OCI-LY3 (cell line): ENCODE measurements at regions not wholly inside any gene's neighbourhood (a gene's known extent, or its start where the extent isn't known, plus 50 kb on each side); places are given as distances from the start of the nearest gene placed in this dataset.

ENCODE experiments used
- CTCF ChIP-seq: fragments of 200-600, 300-600 bp; sonication (generic); IDR thresholded peaks from 2 replicates; pipeline ENCODE4 v1.5.1; 2014; ENCODE audit warnings: antibody characterized with exemption, low read length, low read depth
- EZH2phosphoT487 ChIP-seq: fragments of 200-600 bp; shearing (Covaris generic); IDR thresholded peaks from 2 replicates; pipeline ENCODE4 v1.6.1; 2018; ENCODE audit warnings: antibody characterized with exemption, mixed run types, low read depth

GRCh38 chr17:79408251-79408650 lies 202.6 kb downstream of the RBFOX3 start:
- TF ChIP-seq CTCF, result no peak
- TF ChIP-seq EZH2phosphoT487, result no peak
